NB4 (cell line): ENCODE measurements at regions not wholly inside any gene's neighbourhood (a gene's known extent, or its start where the extent isn't known, plus 50 kb on each side); places are given as distances from the start of the nearest gene placed in this dataset.

Experiments used
- CTCF ChIP-seq: IDR thresholded peaks from one replicate; pipeline ENCODE4 v1.5.1; 2012; ENCODE audit warnings: low read depth, low read length
- MAX ChIP-seq: IDR thresholded peaks from 2 replicates; pipeline ENCODE4 v1.6.1; 2011; ENCODE audit warnings: low read depth, low read length
- MYC ChIP-seq: IDR thresholded peaks from 2 replicates; pipeline ENCODE4 v1.6.1; 2011; ENCODE audit warnings: low read depth, low read length
- POLR2A ChIP-seq: IDR thresholded peaks from 2 replicates; pipeline ENCODE4 v1.6.1; 2011; ENCODE audit warnings: mild to moderate bottlenecking; ENCODE audit not compliant: insufficient read length; ENCODE audit errors: extremely low read depth

GRCh38 chr4:57190601-57191481, 80.7 kb upstream of the IGFBP7 start:
- TF ChIP-seq CTCF, result peak; percentile 95
- no peak for TF ChIP-seq POLR2A
- no peak for TF ChIP-seq MAX
- no peak for TF ChIP-seq MYC
